ENCODE measurements at regions not wholly inside any gene's neighbourhood (a gene's known extent, or its start where the extent isn't known, plus 50 kb on each side); places are given as distances from the start of the nearest gene placed in this dataset.

- H3K36me3 ChIP-seq (ENCODE audit: control insufficient read depth, insufficient read depth, low read length): no peaks in the 10 kb centered on the region
- H3K27me3 ChIP-seq (ENCODE audit: control insufficient read depth, insufficient read depth, low read length): no peaks in the 10 kb centered on the region
- H3K9ac ChIP-seq (ENCODE audit: insufficient read depth, low read length): no peak overlapping the region
- no peaks in the 10 kb centered on the region for H4K20me1 ChIP-seq (ENCODE audit: control insufficient read depth, extremely low read depth, insufficient read depth, low read length)
- H3K9me3 ChIP-seq (ENCODE audit: control insufficient read depth, insufficient read depth, low read depth, low read length): no peaks in the 10 kb centered on the region
- no peak overlapping the region for H3K27ac ChIP-seq (ENCODE audit: insufficient read depth, low read length)
- H3K4me1 ChIP-seq (ENCODE audit: control insufficient read depth, extremely low read depth, insufficient read depth, low read length): no peaks in the 10 kb centered on the region
- H3K4me3 ChIP-seq (replicated peaks in 1 of 4; ENCODE audit: control extremely low read depth in 1 of 4, insufficient read depth in 1 of 4, low read depth in 3 of 4, low read length in 4 of 4): no peak overlapping the region
- no peak for DNase-seq (ENCODE audit: low read depth in 2 of 2)
- H3K4me2 ChIP-seq (ENCODE audit: extremely low read depth, insufficient read depth, low read length): no peak overlapping the region
- no peak overlapping the region for H2AFZ ChIP-seq (ENCODE audit: low read length)
- no peak for TF ChIP-seq CTCF (conservative IDR thresholded peaks at IDR 0.05 in 1 of 2, IDR thresholded peaks at IDR 0.05 in 1 of 2; ENCODE audit: low read depth in 1 of 2, low read length in 2 of 2)
- TF ChIP-seq EZH2 (IDR thresholded peaks at IDR 0.05; ENCODE audit: low read length, missing control alignments): no peak
- H3K79me2 ChIP-seq (ENCODE audit: control insufficient read depth, insufficient read depth, low read length): no peaks in the 10 kb centered on the region
Observed at GRCh38 chr7:20026762-20027161, 190.4 kb downstream of the MACC1 start.

GRCh38 chr7:20021831-20022230, 195.4 kb downstream of the MACC1 start:
- TF ChIP-seq EZH2 (IDR thresholded peaks at IDR 0.05; ENCODE audit: low read length, missing control alignments) (no peak), CTCF (conservative IDR thresholded peaks at IDR 0.05 in 1 of 2, IDR thresholded peaks at IDR 0.05 in 1 of 2; ENCODE audit: low read depth in 1 of 2, low read length in 2 of 2) (no peak)
- Histone ChIP-seq H3K9ac (ENCODE audit: insufficient read depth, low read length) (no peak overlapping the region), H3K27ac (ENCODE audit: insufficient read depth, low read length) (no peak overlapping the region), H3K4me2 (ENCODE audit: extremely low read depth, insufficient read depth, low read length) (no peak overlapping the region), H2AFZ (ENCODE audit: low read length) (no peak overlapping the region), H3K4me3 (replicated peaks in 1 of 4; ENCODE audit: control extremely low read depth in 1 of 4, insufficient read depth in 1 of 4, low read depth in 3 of 4, low read length in 4 of 4) (no peak overlapping the region), H3K9me3 (ENCODE audit: control insufficient read depth, insufficient read depth, low read depth, low read length) (no peaks in the 10 kb centered on the region), H3K36me3 (ENCODE audit: control insufficient read depth, insufficient read depth, low read length) (no peaks in the 10 kb centered on the region), H4K20me1 (ENCODE audit: control insufficient read depth, extremely low read depth, insufficient read depth, low read length) (no peaks in the 10 kb centered on the region), H3K79me2 (ENCODE audit: control insufficient read depth, insufficient read depth, low read length) (no peaks in the 10 kb centered on the region), H3K4me1 (ENCODE audit: control insufficient read depth, extremely low read depth, insufficient read depth, low read length) (no peaks in the 10 kb centered on the region), H3K27me3 (ENCODE audit: control insufficient read depth, insufficient read depth, low read length) (no peaks in the 10 kb centered on the region)
- DNase-seq (ENCODE audit: low read depth in 2 of 2): peak in 1 of 2 donors; percentile 64

GRCh38 chr7:20021066-20021465, 196.1 kb downstream of the MACC1 start:
- Histone ChIP-seq H3K4me1 (ENCODE audit: control insufficient read depth, extremely low read depth, insufficient read depth, low read length) (no peaks in the 10 kb centered on the region), H3K27me3 (ENCODE audit: control insufficient read depth, insufficient read depth, low read length) (no peaks in the 10 kb centered on the region), H3K79me2 (ENCODE audit: control insufficient read depth, insufficient read depth, low read length) (no peaks in the 10 kb centered on the region), H3K9ac (ENCODE audit: insufficient read depth, low read length) (no peak overlapping the region), H2AFZ (ENCODE audit: low read length) (no peak overlapping the region), H4K20me1 (ENCODE audit: control insufficient read depth, extremely low read depth, insufficient read depth, low read length) (no peaks in the 10 kb centered on the region), H3K9me3 (ENCODE audit: control insufficient read depth, insufficient read depth, low read depth, low read length) (no peaks in the 10 kb centered on the region), H3K36me3 (ENCODE audit: control insufficient read depth, insufficient read depth, low read length) (no peaks in the 10 kb centered on the region), H3K4me2 (ENCODE audit: extremely low read depth, insufficient read depth, low read length) (no peak overlapping the region), H3K4me3 (replicated peaks in 1 of 4; ENCODE audit: control extremely low read depth in 1 of 4, insufficient read depth in 1 of 4, low read depth in 3 of 4, low read length in 4 of 4) (no peak overlapping the region), H3K27ac (ENCODE audit: insufficient read depth, low read length) (no peak overlapping the region)
- DNase-seq (ENCODE audit: low read depth in 2 of 2): no peak
- TF ChIP-seq EZH2 (IDR thresholded peaks at IDR 0.05; ENCODE audit: low read length, missing control alignments): no peak
- TF ChIP-seq CTCF (conservative IDR thresholded peaks at IDR 0.05 in 1 of 2, IDR thresholded peaks at IDR 0.05 in 1 of 2; ENCODE audit: low read depth in 1 of 2, low read length in 2 of 2): no peak
